GM11168 (cell line): ENCODE measurements at regions not wholly inside any gene's neighbourhood (a gene's known extent, or its start where the extent isn't known, plus 50 kb on each side); places are given as distances from the start of the nearest gene placed in this dataset.
"Not testable (repeated sequence)": the region's sequence is repeated elsewhere in the genome, so short reads cannot be mapped to it uniquely, and the experiment has no call there.

Experiments
- in situ Hi-C: fragments of 300-500 bp; cut with MboI; formaldehyde crosslinking; loops from one replicate; pipeline ENCODE4 v1.12.0; 2022; ENCODE audit warnings: low sequenced_read_pairs; ENCODE audit not compliant: unreplicated experiment

DNA sequence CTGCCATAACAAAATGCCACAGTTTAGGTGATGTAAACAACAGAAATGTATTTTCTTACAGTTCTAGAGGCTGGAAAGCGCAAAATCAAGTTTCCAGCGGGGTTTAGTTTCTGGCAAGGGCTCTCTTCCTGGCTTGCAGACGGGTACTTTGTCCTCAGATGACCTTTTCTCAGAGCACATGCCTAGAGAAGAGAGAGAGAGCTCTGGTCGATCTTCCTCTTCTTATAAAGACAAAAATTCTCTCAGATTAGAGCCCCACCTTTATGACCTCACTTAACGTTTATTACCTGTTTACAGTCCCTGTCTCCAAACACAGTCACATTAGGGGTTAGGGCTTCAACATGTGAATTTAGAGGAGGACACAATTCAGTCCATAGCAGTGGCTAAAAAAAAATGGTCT, 119.7 kb downstream of the CETN3 start:
- in situ Hi-C loops: no loop called here

DNA sequence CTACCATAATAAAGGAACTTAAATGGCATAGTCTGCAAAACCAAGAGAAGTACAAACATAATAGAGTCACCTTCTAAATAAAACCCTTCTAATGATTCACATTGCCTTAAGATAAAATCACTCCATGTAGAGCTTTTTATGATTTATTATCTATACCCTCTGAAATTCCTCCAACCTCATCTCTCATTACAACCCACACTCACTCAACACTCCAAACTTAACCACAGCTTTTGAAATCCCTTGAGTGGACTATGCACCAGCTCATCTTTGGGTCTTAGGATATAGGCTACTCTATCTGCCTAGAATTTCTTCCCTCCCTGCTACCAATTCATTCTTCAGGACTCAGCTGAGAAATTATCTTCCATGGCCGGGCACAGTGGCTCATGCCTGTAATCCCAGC, 122.5 kb downstream of the CETN3 start:
- in situ Hi-C loops: no loop called here

DNA sequence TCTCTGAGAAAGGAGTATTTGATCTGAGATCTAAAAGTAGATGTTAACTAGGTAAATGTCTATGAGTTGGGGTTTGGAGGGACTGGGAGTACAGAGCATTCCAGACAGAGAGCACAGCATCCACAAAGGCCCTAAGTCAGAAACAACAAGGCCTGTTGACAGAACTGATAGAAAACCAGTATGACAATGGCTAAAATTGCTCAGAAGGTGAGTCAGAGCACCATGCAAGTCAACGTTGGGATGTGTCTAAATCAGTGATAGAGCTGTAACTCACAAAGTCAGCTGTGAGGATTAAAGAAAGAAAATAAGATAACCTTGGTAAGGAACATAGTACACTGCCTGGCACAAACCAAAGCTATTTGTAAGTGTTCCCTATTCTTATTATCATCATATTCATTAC, 124.0 kb downstream of the CETN3 start:
- in situ Hi-C loops: no loop called here

DNA sequence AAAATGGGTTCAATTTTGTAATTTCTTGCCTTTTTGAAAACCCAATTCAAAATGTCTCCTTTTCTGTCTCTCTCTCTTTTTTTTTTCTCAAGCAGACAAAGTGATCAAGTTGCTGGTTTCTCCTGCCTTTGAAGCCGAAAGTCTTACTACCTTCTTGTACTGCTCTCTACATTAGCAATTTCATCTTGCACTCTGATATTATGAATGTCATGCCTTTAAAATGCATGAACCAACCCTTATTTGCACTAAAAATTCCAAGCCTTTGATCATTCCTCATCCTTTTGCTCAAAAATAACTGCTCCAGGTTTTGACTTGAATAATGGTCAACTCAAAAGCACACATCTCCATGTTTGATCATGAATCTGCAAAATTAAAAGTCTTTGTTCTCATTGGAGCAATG, 125.2 kb downstream of the CETN3 start:
- in situ Hi-C loops: no loop called here

DNA sequence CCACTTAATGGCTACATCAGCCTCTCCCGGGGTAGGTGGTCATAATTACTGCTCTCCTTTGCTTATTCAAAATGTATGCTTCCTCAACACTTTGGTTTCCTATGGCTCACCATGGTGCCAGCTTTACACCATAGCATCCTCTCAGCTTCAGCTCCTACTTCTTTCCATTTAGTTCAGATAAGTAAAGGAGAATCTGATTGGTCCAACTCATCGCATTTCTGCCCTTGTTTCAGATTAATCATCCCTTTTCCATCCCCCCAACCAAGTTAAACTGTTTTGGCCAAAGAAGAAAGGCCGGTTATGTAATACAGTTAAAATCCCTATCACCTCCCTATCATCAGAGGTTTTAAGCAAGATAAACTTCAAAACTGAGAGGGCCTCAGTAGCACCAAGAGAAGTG, 130.5 kb downstream of the CETN3 start:
- in situ Hi-C loops: no loop called here

DNA sequence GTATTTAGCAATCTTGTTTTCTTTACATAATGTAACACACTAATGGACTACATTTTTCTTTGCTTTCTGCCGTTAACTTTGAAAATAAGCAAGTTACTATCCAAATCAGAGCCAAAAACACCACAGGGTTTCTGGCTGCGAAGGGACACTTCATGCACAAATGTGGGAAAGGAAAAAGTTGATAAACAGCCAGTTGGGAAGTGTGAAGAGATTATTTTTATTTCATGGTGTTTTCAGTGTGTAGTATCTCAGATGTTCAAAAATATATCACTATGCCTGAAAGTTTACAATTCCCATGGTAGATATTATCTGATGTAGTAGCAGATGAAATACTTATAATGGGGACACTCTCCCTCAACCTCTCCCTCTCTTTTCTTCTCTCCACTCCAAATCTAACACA, 135.3 kb downstream of the CETN3 start:
- in situ Hi-C loops: no loop called here

DNA sequence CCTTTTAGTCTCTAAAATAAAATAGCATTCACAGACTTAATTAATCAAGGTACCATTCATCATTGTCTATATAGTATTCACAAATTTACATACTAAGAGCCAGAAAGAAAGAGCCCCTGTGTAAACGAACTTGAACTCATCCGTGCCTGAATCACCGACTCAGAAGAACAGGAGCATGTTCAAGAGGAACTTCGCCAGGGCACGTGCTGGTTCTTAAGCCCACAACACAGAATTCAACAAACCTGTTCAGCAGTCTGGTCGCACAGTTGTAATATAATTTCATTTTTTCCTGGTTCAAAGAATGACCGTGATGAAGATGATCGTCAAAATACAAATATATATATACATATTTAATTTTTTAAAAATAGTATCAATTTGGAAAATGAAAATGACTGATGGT, 141.9 kb downstream of the CETN3 start:
- in situ Hi-C loops: no loop called here

DNA sequence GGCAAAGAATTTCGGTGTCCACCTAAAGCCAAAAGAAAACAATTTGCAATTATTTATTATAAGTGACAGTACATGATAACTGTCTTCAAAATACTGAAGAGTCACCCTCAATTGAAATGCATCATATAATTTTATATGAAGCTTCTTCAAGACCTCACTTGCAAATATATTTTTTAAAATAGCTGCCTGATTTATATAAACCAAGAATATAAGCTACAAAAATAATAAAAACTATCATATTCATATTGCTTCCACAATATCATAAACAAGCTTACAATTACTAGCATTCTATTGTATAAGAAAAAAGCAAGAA, 144.1 kb downstream of the CETN3 start:
- in situ Hi-C loops: no loop called here

DNA sequence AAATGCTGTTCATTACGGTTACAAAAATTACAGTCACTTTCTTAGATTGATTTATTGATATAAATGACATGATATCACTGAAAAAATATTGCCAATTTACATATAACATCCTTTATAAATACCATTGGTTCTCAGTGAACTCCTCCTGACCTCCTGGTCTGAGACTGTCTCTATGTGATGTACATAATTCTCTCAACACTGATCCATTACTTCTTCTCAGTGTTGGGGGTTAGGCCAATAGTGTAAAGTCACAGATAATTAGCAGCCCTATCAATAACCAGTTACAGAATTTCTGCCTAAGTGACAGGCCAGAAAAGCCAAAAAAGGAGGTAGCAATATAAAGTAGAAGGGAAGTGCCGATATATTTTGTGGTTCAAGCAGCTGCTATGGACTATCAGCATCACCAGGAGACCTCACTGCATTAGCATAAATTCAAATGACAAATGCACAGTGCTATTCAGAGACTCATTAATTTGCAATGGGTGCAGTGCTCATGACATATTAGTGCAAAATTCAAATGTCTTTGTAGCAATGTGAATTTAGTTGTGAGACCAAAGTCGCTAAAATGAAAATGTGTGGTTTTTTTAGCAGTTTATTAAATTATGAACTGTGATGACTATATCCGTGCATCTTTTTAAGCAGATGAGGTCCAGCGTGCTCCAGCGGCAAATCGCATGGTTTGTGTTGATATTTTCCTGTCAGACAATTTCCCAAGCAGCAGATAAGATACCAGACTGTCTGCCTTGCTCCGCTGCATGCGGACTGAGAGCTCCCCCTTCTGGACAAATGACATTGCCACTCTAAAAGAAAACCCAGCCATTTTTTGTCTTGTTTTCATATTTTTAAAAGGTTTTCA, 144.6 kb downstream of the CETN3 start:
- in situ Hi-C loops: no loop called here

DNA sequence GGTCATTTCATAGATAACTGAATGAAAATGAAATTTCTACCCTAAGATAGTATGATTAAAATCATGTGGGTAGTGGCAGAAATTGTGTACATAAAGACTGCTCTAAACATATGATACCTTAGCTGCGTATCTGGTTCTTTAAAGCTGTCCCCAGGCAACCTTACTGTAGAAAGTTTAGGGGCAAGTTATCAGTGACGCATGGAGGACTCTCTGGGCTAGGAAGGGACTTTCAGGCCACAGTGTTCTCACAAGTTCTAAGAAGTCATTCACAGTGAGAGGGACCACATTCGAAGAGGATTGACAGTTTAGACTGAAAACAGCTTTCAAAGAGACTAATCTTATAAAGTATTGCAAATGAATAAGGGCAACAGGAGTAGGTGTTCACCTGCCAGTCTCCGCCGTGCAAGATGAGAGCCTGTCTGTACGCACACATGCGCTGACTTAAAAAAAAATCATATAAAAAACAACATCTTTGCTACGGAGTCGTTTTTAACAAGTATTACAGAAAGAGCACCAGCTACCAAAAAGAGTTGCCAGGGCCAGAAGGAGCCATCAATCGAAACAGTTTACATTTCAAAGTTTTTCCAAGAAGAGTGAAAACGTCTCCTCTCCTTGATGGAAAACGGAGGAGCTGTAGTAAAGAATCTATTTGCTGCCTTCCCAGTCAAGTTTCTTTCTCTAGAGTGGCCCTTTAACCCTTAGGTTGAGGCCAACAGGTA, 146.3 kb downstream of the CETN3 start:
- in situ Hi-C loops: no loop called here

DNA sequence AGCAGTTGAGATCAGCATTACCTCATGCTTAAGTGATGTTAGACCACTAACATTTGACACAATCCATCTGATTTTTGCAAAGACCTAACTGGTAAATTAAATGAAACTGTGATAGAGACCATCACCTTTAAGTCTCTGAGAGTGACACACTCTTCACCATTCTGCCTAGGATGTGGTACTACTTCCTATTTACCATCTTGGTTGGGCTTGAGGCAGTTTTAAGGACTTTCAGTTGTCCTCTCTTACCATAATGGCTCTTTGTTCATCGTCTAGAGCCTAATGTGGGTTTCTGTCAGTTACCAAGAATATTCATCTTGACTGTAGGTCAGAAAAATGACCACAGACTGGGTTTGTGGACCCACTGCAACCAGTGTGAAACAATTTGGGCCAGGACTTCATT, 158.1 kb downstream of the CETN3 start:
- in situ Hi-C loops: no loop called here

DNA sequence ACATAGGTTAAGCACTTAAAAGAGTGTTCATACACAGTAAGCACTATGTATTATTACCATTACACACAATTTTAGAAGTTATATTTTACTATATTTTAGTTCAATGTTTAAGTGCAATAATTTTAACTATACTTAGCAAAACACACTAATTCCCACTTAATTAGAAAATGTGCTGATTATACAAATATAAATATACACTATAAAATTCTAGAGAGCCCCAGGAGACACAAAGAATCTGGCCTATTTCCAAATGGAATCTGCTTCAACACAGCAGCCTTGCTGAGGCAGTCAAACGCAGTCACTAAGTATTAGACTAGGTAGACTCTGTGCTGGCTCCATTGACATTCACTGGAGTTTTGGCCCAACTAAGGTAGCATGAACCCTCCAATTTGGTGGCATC, 160.9 kb downstream of the CETN3 start:
- in situ Hi-C loops: no loop called here

DNA sequence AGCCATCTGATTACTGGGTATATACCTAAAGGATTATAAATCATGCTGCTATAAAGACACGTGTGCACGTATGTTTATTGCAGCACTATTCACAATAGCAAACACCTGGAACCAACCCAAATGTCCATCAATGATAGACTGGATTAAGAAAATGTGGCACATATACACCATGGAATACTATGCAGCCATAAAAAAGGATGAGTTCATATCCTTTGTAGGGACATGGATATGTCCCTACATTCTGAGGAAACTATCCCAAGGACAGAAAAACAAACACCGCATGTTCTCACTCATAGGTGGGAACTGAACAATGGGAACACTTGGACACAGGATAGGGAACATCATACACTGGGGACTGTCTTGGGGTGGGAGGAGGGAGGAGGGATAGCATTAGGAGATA, 165.7 kb downstream of the CETN3 start:
- in situ Hi-C loops: not testable (repeated sequence)

DNA sequence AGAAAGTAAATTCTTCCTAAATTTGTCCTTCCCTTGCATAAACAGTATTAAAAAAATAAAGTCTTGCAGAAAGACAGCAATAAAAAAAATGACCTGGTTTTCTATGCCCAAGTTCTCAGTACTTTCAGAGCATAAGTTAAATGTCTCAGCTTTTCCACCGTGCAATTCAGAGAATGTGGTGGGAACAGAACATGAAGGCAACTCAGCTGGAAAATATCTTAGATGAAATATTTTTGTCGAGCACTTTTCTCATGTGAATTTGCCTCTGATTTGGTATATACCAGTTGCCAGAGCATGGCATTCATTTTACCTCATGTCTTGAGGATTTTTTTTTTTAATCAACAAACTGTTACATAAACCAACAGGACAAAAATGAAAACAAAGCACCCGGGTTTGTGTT, 176.1 kb downstream of the CETN3 start:
- in situ Hi-C loops: no loop called here

DNA sequence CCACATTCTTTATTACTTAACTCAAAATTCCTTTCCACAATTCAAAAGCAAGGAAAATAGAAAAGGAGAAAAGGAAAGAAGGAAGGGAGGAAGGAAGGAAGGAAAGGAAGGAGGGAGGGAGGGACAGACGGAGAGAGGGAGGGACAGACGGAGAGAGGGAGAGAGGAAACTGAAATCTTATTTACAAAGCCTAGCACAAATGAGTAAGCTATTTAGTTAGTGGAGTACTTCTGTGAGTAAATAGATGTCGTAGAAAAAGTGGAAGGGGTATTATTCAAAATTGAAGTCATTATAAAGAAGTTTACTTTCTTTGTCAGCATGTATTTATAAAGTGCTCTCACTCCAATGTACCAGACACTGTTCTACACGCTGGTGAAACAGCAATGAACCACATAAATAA, 177.9 kb downstream of the CETN3 start:
- in situ Hi-C loops: no loop called here

DNA sequence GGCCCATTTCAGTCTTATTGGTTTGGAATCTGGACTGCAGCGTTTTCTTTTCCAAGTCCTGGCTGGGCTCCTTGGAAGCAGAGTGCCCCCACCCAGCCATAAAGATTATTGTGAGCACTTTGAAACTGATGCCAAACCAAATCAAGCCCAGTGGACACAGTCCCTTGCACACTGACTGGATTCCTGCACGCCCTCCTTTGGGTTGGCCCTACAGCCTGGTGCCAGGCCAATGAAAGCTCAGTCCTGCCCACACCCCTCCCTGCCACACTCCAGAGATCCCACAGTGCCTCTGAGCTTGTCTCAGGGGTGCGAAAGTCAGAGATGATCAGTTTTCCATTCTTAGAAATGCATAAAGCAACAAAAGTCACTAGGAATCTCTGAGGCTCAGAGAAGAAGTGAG, 181.9 kb downstream of the CETN3 start:
- in situ Hi-C loops: no loop called here

DNA sequence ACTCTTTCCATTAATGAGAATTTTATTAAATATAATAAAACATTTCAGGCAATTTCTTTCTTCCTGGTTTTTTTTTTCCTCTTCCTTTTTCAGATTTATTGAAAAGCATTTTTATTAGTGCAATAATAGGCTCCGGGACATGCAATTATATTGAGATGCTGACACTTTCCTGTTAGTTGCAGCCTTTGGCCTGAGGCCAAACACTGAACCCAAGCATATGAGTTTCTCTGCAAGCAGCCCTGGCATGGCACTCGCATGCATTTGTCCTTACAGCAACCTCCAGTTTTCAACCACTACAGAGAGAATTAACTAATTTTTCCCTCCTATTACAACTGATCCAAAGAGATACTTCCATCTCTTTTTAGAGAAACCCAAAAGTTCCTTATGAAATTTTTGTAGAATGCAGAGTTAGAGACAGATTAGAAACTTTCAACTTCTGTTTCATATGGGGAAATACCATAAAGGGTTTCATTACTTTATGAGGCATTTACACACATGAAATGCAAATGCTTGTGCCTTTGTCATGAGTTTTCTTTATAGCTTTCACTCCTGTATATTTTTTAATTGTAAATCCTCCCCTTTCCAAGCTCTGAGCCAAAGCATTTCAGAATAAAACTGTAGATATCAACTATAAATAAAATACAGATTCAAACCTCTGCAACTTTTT, 183.0 kb downstream of the CETN3 start:
- in situ Hi-C loops: no loop called here

DNA sequence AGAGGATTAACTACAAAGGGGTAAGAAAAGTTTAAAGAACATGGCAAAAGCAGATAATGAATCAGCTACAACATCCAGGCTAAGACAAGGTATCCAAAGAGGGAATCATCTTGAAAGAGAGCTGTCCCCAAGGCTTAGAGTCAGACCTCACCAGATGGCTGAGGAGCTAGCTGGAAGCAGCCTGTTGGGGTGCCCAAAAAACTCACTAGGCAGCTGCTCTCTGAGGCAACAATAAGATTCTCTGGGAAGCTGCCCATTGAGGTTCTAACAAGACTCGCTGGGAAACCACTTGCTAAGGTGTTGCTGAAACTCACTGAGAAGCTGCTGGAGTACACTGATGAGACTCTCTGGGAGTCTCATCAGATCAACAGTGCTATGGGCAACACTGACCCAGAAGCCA, 185.2 kb downstream of the CETN3 start:
- in situ Hi-C loops: no loop called here

DNA sequence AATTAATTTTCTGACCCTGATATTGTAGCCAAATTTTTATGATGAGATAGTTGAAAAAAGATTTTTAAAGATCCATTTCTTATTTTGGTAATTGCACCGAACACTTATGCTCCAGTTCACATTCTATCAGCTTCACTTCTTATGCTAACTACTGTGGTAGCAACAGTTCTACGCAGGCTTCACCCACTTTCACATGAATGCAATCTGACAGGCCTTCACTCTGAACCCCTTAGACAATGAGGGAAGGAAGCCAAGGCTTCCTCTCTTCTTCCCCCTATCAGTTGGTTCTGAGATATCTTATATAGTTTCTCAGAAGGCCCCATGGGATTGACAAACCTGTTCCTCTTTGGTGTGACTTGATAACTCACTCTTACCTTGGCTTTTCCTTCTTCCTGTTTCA, 185.8 kb downstream of the CETN3 start:
- in situ Hi-C loops: no loop called here

DNA sequence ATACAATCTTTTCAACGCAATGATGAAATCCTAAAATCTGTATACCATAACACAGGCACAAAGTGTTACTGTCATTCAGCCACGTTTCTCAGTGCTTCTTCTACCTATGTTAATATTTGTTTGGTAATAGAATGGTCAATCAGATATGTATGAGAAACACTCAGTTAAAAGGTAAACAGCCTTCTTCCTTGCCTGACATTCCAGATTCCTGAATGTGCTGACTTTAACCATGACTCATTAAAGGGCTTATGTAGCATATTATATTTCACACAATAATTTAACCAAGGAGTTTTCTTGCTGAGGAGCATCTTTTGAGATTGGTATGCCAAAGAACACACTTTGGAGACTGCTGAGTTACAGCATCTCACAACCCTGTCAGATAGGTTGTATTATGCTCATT, 187.6 kb downstream of the CETN3 start:
- in situ Hi-C loops: no loop called here

DNA sequence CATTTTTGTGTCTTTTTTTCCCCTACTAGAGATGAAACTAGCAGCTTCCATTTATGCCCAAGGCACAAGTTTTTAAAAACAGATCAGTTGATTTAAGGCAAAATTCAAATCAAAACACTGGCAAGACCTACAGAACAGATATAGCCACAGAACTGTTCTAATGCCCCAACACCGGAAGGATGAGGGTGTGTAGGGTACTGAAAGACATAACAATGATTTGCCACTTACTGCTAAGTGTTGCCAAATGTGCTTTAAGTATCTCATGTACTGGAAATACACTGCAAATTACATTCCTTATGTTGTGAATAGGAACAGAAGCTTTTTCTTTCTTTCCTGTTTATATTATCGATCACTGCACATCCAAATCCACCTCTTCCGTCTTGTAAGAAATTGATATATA, 189.0 kb downstream of the CETN3 start:
- in situ Hi-C loops: no loop called here

DNA sequence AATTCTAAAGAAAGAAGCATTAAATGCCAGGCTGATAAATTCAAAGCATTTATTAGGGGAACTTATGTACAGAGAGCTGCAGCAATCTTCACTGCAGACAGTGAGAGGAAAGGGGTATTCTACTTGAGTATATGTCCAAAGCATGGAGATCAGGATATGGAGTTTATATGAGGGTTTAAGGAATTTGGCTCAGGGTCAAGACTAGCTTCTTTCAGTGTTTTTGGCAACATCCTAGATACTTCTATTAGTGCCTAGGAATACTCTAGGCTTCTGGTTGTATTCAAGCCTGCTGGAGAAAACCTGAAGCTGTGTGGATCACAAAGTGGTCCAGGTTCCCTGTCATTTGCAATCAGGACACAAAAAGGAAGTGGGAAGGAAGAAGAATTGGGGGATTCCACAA, 194.6 kb downstream of the CETN3 start:
- in situ Hi-C loops: no loop called here
